Endothelial cell of umbilical vein (primary cell): ENCODE measurements at regions not wholly inside any gene's neighbourhood (a gene's known extent, or its start where the extent isn't known, plus 50 kb on each side); places are given as distances from the start of the nearest gene placed in this dataset.

ENCODE experiments used
- BruUV-seq: library from RNA; stranded (reverse); fragments of 400-500 nt; replicated peaks from 2 replicates; lab custom pipeline; 2021; lab: Mats Ljungman, UMichigan
- CTCF ChIA-PET: fragments of 300-600, 350-600 bp; sonication (Branson Sonifier 250); formaldehyde crosslinking; loops from one replicate; lab custom pipeline; 2021; ENCODE audit warnings: antibody characterized with exemption, inconsistent platforms; lab: Charles Lee
- POLR2A ChIA-PET: fragments of 300-600, 350-600 bp; sonication (Branson Sonifier 250); formaldehyde crosslinking; loops from one replicate; lab custom pipeline; 2021; ENCODE audit warnings: antibody characterized with exemption, inconsistent platforms; lab: Charles Lee
- DNase-seq: peaks from one replicate; pipeline ENCODE4 v3.0.0-alpha.2; 2011; ENCODE audit warnings: low read depth, low spot score
- FAIRE-seq: peaks from 2 replicates; lab custom pipeline; 2011; peaks lifted over from hg19 to GRCh38; lab: Jason Lieb, UNC
- H2AFZ ChIP-seq: 2 replicates; pipeline ENCODE4 v1.6.0; 2012; ENCODE audit warnings: low read depth, low read length, control low read depth, inconsistent platforms
- H3K27ac ChIP-seq: 2 replicates; pipeline ENCODE4 v1.5.1; 2011; ENCODE audit warnings: low read depth, mild to moderate bottlenecking, control low read depth, low read length, moderate library complexity; ENCODE audit not compliant: insufficient read depth
- H3K27me3 ChIP-seq, 2 experiments: 2 replicates each; pipeline versions ENCODE4 v1.6.0 to v1.6.1; 2011; ENCODE audit warnings: low read length in 2 of 2, mixed read lengths in 1 of 2; ENCODE audit not compliant: control insufficient read depth in 2 of 2, insufficient read depth in 2 of 2
- H3K36me3 ChIP-seq, 2 experiments: 2 replicates in 1 of 2; 3 replicates in 1 of 2; pipeline ENCODE4 v1.5.1; 2011; ENCODE audit warnings: low read length in 2 of 2, mild to moderate bottlenecking in 1 of 2, moderate library complexity in 1 of 2; ENCODE audit not compliant: control insufficient read depth in 2 of 2, insufficient read depth in 2 of 2; ENCODE audit errors: extremely low read depth in 1 of 2
- H3K4me1 ChIP-seq: 3 replicates; pipeline ENCODE4 v1.5.1; 2011; ENCODE audit warnings: mild to moderate bottlenecking, low read length; ENCODE audit not compliant: control insufficient read depth, insufficient read depth; ENCODE audit errors: extremely low read depth
- H3K4me2 ChIP-seq: 2 replicates; pipeline ENCODE4 v1.6.1; 2011; ENCODE audit warnings: low read length, control low read depth, mixed read lengths; ENCODE audit not compliant: insufficient read depth
- H3K4me3 ChIP-seq, 3 experiments: fragments of 200-600 bp in 1 of 3; sonication (generic), shearing (Covaris generic) in 1 of 3; replicated peaks in 1 of 3; 2 replicates each; pipeline ENCODE4 v1.5.1; 2011 to 2016; ENCODE audit warnings: control low read depth in 3 of 3, low read length in 3 of 3, mild to moderate bottlenecking in 2 of 3, inconsistent platforms in 1 of 3, low read depth in 1 of 3, moderate library complexity in 1 of 3; ENCODE audit not compliant: insufficient read depth in 1 of 3
- H3K79me2 ChIP-seq: 2 replicates; pipeline ENCODE4 v1.6.0; 2012; ENCODE audit warnings: low read length, inconsistent platforms; ENCODE audit not compliant: control insufficient read depth, insufficient read depth
- H3K9ac ChIP-seq: replicated peaks from 2 replicates; pipeline ENCODE3; 2011; ENCODE audit warnings: low read length, control low read depth; ENCODE audit not compliant: insufficient read depth; ENCODE audit errors: extremely low read depth
- H3K9me1 ChIP-seq: replicated peaks from 3 replicates; pipeline ENCODE4 v1.6.0; 2011; ENCODE audit warnings: mild to moderate bottlenecking, low read length; ENCODE audit not compliant: control insufficient read depth, insufficient read depth; ENCODE audit errors: extremely low read depth
- H3K9me3 ChIP-seq: replicated peaks from 2 replicates; pipeline ENCODE4 v1.5.1; 2012; ENCODE audit warnings: low read length, inconsistent platforms; ENCODE audit not compliant: control insufficient read depth, insufficient read depth
- H4K20me1 ChIP-seq: replicated peaks from 2 replicates; pipeline ENCODE3; 2011; ENCODE audit warnings: mild to moderate bottlenecking, low read length; ENCODE audit not compliant: control insufficient read depth, insufficient read depth; ENCODE audit errors: extremely low read depth
- CTCF ChIP-seq, 2 donors: IDR thresholded peaks; 1 replicate in 1 of 2; 2 replicates in 1 of 2; pipeline ENCODE4 v1.5.1; 2011; ENCODE audit warnings: low read length in 2 of 2, mild to moderate bottlenecking in 2 of 2, moderate library complexity in 2 of 2, control low read depth in 1 of 2, inconsistent platforms in 1 of 2, low read depth in 1 of 2; ENCODE audit not compliant: insufficient read depth in 1 of 2; ENCODE audit errors: extremely low read depth in 1 of 2
- EZH2 ChIP-seq: IDR thresholded peaks from 2 replicates; pipeline ENCODE4 v1.6.1; 2012; ENCODE audit warnings: borderline replicate concordance, low read depth, mild to moderate bottlenecking, moderate library complexity, low read length, inconsistent platforms; ENCODE audit not compliant: severe bottlenecking
- FOS ChIP-seq: IDR thresholded peaks from 2 replicates; pipeline ENCODE4 v1.6.1; 2011; ENCODE audit warnings: mild to moderate bottlenecking, low read length, moderate library complexity, borderline replicate concordance; ENCODE audit not compliant: insufficient read depth
- GATA2 ChIP-seq: IDR thresholded peaks from 2 replicates; pipeline ENCODE4 v1.7.0; 2011; ENCODE audit warnings: low read depth, mild to moderate bottlenecking, moderate library complexity, mixed read lengths, low read length; ENCODE audit not compliant: insufficient read length, insufficient read depth
- JUN ChIP-seq: IDR thresholded peaks from 2 replicates; pipeline ENCODE4 v1.6.1; 2011; ENCODE audit warnings: borderline replicate concordance, low read depth; ENCODE audit not compliant: insufficient read length, insufficient read depth
- MAX ChIP-seq: IDR thresholded peaks from 2 replicates; pipeline ENCODE4 v1.6.1; 2011; ENCODE audit not compliant: insufficient read depth, insufficient read length
- MYC ChIP-seq: IDR thresholded peaks from one replicate; pipeline ENCODE4 v1.6.1; 2011; ENCODE audit warnings: mild to moderate bottlenecking, low read depth, low read length
- POLR2A ChIP-seq: IDR thresholded peaks from 2 replicates; pipeline ENCODE4 v1.6.1; 2012; ENCODE audit warnings: low read depth, mild to moderate bottlenecking, control low read depth, low read length
- POLR2AphosphoS5 ChIP-seq: IDR thresholded peaks from 2 replicates; pipeline ENCODE4 v1.6.1; 2012; ENCODE audit warnings: low read depth, mild to moderate bottlenecking, control low read depth, low read length, moderate library complexity; ENCODE audit not compliant: insufficient read depth
- dilution Hi-C: fragments of 300-500 bp; cut with MboI; formaldehyde crosslinking; loops from one replicate; pipeline ENCODE4 v1.15.0; 2019; ENCODE audit warnings: low sequenced_read_pairs; ENCODE audit not compliant: extremely low pct_ligation_motif_present
- intact Hi-C: fragments of 100-400 bp; cut with micrococcal nuclease; formaldehyde crosslinking; loops from one replicate; pipeline ENCODE4 v1.10.0; 2022

- TF ChIP-seq GATA2 (no peak), CTCF (IDR thresholded peaks at IDR 0.05; ENCODE audit: extremely low read depth in 1 of 2, insufficient read depth in 1 of 2, low read depth in 1 of 2, low read length in 2 of 2) (no peak), MYC (no peak), JUN (no peak), FOS (no peak), POLR2AphosphoS5 (no peak), EZH2 (no peak), POLR2A (no peak), MAX (no peak)
- no peak overlapping the region for H3K4me2 ChIP-seq
- H3K36me3 ChIP-seq: no peaks in the 10 kb centered on the region
- H3K9me3 ChIP-seq: no peaks in the 10 kb centered on the region
- no peaks in the 10 kb centered on the region for H3K4me1 ChIP-seq
- no TSS peak for BruUV-seq
- dilution Hi-C loops (no loop called here), intact Hi-C loops (no loop called here)
- ChIA-PET POLR2A (no interaction called here), CTCF (no interaction called here)
- no peaks in the 10 kb centered on the region for H4K20me1 ChIP-seq
- no peaks in the 10 kb centered on the region for H3K79me2 ChIP-seq
- no peak for FAIRE-seq
- no peaks in the 10 kb centered on the region for H3K27me3 ChIP-seq
- H3K9ac ChIP-seq: no peak overlapping the region
- no peak overlapping the region for H3K27ac ChIP-seq
- no peak for DNase-seq
- H3K4me3 ChIP-seq: no peak overlapping the region
- H2AFZ ChIP-seq: no peak overlapping the region
- no peaks in the 10 kb centered on the region for H3K9me1 ChIP-seq
Observed at GRCh38 chr2:51265539-51265938, 233.6 kb upstream of the NRXN1 start.
